ENCODE measurements at regions not wholly inside any gene's neighbourhood (a gene's known extent, or its start where the extent isn't known, plus 50 kb on each side); places are given as distances from the start of the nearest gene placed in this dataset.
"Not testable (repeated sequence)": the region's sequence is repeated elsewhere in the genome, so short reads cannot be mapped to it uniquely, and the experiment has no call there.

DNA sequence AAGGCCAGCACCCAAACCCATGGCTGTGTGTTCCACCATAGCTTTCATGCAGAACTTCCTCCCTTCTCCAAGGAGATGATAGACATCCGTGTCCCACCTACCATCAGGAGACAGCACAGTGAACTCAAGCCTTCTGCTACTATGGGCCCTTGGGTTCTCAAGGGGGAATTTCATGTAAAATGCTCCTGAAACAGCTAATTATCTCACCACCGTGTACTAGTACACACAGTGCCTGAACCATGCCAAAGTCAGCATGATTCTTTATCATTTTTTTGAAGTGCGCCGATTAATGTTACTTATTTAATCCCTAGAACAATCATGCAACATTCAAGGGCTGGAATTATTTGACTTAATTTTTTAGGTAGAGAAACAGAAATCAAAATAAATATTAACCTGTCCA lies 151.7 kb downstream of the FAM72C start:
- WGBS (ENCODE audit: insufficient coverage): no CpG with 5 or more reads among the region's 4 CpGs
- not testable (repeated sequence) for H3K36me3 ChIP-seq (ENCODE audit: control insufficient read depth, insufficient read depth, low read length); H3K4me3 ChIP-seq (ENCODE audit: low read depth, low read length); H3K27ac ChIP-seq (ENCODE audit: low read depth, low read length); H3K4me1 ChIP-seq (ENCODE audit: control insufficient read depth, insufficient read depth, low read length); H3K9me3 ChIP-seq (ENCODE audit: control insufficient read depth, insufficient read depth, low read length); H3K27me3 ChIP-seq (ENCODE audit: control insufficient read depth, insufficient read depth, low read length); DNase-seq (ENCODE audit: low read depth in 4 of 6, low spot score in 6 of 6)

- WGBS (ENCODE audit: insufficient coverage): no CpG with 5 or more reads among the region's 1 CpG
- H3K27me3 ChIP-seq (ENCODE audit: control insufficient read depth, insufficient read depth, low read length); H3K4me3 ChIP-seq (ENCODE audit: low read depth, low read length); H3K9me3 ChIP-seq (ENCODE audit: control insufficient read depth, insufficient read depth, low read length); DNase-seq (ENCODE audit: low read depth in 4 of 6, low spot score in 6 of 6); H3K4me1 ChIP-seq (ENCODE audit: control insufficient read depth, insufficient read depth, low read length); H3K36me3 ChIP-seq (ENCODE audit: control insufficient read depth, insufficient read depth, low read length); H3K27ac ChIP-seq (ENCODE audit: low read depth, low read length): not testable (repeated sequence)
These were observed 155.4 kb downstream of the FAM72C start for GRCh38 chr1:143816369-143816768.

GRCh38 chr1:143805374-143805773 lies 166.4 kb downstream of the FAM72C start:
- H3K4me1 ChIP-seq (ENCODE audit: control insufficient read depth, insufficient read depth, low read length); H3K9me3 ChIP-seq (ENCODE audit: control insufficient read depth, insufficient read depth, low read length); DNase-seq (ENCODE audit: low read depth in 4 of 6, low spot score in 6 of 6); H3K27me3 ChIP-seq (ENCODE audit: control insufficient read depth, insufficient read depth, low read length); H3K4me3 ChIP-seq (ENCODE audit: low read depth, low read length); H3K36me3 ChIP-seq (ENCODE audit: control insufficient read depth, insufficient read depth, low read length); H3K27ac ChIP-seq (ENCODE audit: low read depth, low read length): not testable (repeated sequence)
- no CpG with 5 or more reads among the region's 4 CpGs for WGBS (ENCODE audit: insufficient coverage)

GRCh38 chr1:143804707-143805356 lies 167.0 kb downstream of the FAM72C start:
- not testable (repeated sequence) for H3K9me3 ChIP-seq (ENCODE audit: control insufficient read depth, insufficient read depth, low read length); H3K36me3 ChIP-seq (ENCODE audit: control insufficient read depth, insufficient read depth, low read length); H3K4me1 ChIP-seq (ENCODE audit: control insufficient read depth, insufficient read depth, low read length); DNase-seq (ENCODE audit: low read depth in 4 of 6, low spot score in 6 of 6); H3K27ac ChIP-seq (ENCODE audit: low read depth, low read length); H3K4me3 ChIP-seq (ENCODE audit: low read depth, low read length); H3K27me3 ChIP-seq (ENCODE audit: control insufficient read depth, insufficient read depth, low read length)
- 10% methylated on average over 2 of the region's 16 CpGs for WGBS (ENCODE audit: insufficient coverage)

DNA sequence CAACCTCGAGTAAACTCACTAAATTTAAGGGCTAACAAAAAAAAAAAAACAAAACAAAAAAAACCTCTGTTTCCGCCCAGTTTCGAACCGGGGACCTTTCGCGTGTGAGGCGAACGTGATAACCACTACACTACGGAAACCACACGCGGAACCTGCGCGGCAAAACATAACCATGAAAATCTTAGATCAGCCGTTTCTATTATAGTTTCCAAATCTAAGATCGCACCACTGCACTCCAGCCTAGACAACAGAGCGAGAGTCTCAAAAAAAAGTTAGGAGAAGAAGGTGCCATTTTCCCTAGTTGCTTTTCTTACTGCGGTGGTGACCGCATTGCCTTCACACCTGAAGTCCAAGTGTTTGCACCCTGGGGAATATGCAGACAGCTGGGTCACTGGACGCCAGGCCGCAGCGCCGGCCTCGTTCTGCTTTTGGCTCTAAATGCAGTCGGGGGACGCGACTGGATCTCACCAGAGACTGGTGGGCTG lies 167.8 kb downstream of the FAM72C start:
- 5% methylated on average over 13 of the region's 26 CpGs for WGBS (ENCODE audit: insufficient coverage)
- not testable (repeated sequence) for H3K9me3 ChIP-seq (ENCODE audit: control insufficient read depth, insufficient read depth, low read length); H3K4me1 ChIP-seq (ENCODE audit: control insufficient read depth, insufficient read depth, low read length); H3K36me3 ChIP-seq (ENCODE audit: control insufficient read depth, insufficient read depth, low read length); H3K27ac ChIP-seq (ENCODE audit: low read depth, low read length); H3K27me3 ChIP-seq (ENCODE audit: control insufficient read depth, insufficient read depth, low read length)
- peak in 4 of 6 donors; percentile 22 to 87 (median 43) for DNase-seq (ENCODE audit: low read depth in 4 of 6, low spot score in 6 of 6)
- H3K4me3 ChIP-seq (ENCODE audit: low read depth, low read length): peak overlapping the region; percentile 21

GRCh38 chr1:143803095-143803494 lies 168.7 kb downstream of the FAM72C start:
- not testable (repeated sequence) for DNase-seq (ENCODE audit: low read depth in 4 of 6, low spot score in 6 of 6); H3K4me1 ChIP-seq (ENCODE audit: control insufficient read depth, insufficient read depth, low read length); H3K9me3 ChIP-seq (ENCODE audit: control insufficient read depth, insufficient read depth, low read length); H3K4me3 ChIP-seq (ENCODE audit: low read depth, low read length); H3K36me3 ChIP-seq (ENCODE audit: control insufficient read depth, insufficient read depth, low read length); H3K27ac ChIP-seq (ENCODE audit: low read depth, low read length); H3K27me3 ChIP-seq (ENCODE audit: control insufficient read depth, insufficient read depth, low read length)
- no CpG with 5 or more reads among the region's 13 CpGs for WGBS (ENCODE audit: insufficient coverage)

DNA sequence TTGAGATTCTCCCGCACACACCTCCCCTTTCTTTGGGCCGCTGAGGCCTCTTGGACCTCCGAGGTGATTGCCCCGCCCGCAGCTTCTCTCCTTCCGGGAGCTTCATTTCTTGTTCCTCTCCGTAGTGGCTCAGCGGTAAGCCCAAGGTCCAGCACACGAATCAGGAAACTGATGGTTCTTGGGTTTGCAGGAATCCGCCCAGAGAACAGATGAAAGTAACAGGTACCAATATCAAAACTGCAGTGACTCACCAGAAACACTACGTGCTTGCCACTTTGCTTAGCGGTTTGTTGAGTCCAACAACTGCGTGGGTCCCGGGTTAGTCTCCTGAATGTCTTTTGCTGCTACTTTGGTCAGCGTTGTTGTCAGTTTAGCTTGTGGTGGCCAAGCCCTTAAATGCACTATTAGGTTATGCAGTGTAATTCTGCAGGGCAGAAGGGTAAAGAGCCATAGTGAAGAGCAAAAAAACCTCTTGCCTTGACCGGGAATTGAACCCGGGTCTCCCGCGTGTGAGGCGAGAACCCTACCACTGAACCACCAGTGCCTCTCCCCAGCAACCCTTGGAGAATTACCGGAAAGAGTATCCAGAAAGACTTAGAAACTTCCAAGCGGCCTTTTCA lies 172.1 kb downstream of the FAM72C start:
- not testable (repeated sequence) for H3K9me3 ChIP-seq (ENCODE audit: control insufficient read depth, insufficient read depth, low read length); DNase-seq (ENCODE audit: low read depth in 4 of 6, low spot score in 6 of 6); H3K27ac ChIP-seq (ENCODE audit: low read depth, low read length); H3K4me1 ChIP-seq (ENCODE audit: control insufficient read depth, insufficient read depth, low read length); H3K36me3 ChIP-seq (ENCODE audit: control insufficient read depth, insufficient read depth, low read length); H3K27me3 ChIP-seq (ENCODE audit: control insufficient read depth, insufficient read depth, low read length); H3K4me3 ChIP-seq (ENCODE audit: low read depth, low read length)
- no CpG with 5 or more reads among the region's 22 CpGs for WGBS (ENCODE audit: insufficient coverage)

GRCh38 chr1:143796369-143796768 lies 175.4 kb downstream of the FAM72C start:
- not testable (repeated sequence) for H3K27ac ChIP-seq (ENCODE audit: low read depth, low read length); DNase-seq (ENCODE audit: low read depth in 4 of 6, low spot score in 6 of 6); H3K27me3 ChIP-seq (ENCODE audit: control insufficient read depth, insufficient read depth, low read length); H3K36me3 ChIP-seq (ENCODE audit: control insufficient read depth, insufficient read depth, low read length); H3K4me1 ChIP-seq (ENCODE audit: control insufficient read depth, insufficient read depth, low read length); H3K9me3 ChIP-seq (ENCODE audit: control insufficient read depth, insufficient read depth, low read length); H3K4me3 ChIP-seq (ENCODE audit: low read depth, low read length)
- no CpG with 5 or more reads among the region's 3 CpGs for WGBS (ENCODE audit: insufficient coverage)

GRCh38 chr1:143792047-143792937 lies 179.5 kb downstream of the FAM72C start:
- H3K4me1 ChIP-seq (ENCODE audit: control insufficient read depth, insufficient read depth, low read length); H3K9me3 ChIP-seq (ENCODE audit: control insufficient read depth, insufficient read depth, low read length); H3K4me3 ChIP-seq (ENCODE audit: low read depth, low read length); H3K27ac ChIP-seq (ENCODE audit: low read depth, low read length); H3K36me3 ChIP-seq (ENCODE audit: control insufficient read depth, insufficient read depth, low read length); DNase-seq (ENCODE audit: low read depth in 4 of 6, low spot score in 6 of 6); H3K27me3 ChIP-seq (ENCODE audit: control insufficient read depth, insufficient read depth, low read length): not testable (repeated sequence)
- WGBS (ENCODE audit: insufficient coverage): no CpG with 5 or more reads among the region's 57 CpGs
